ENCODE measurements at regions not wholly inside any gene's neighbourhood (a gene's known extent, or its start where the extent isn't known, plus 50 kb on each side); places are given as distances from the start of the nearest gene placed in this dataset.
"Not testable (repeated sequence)": the region's sequence is repeated elsewhere in the genome, so short reads cannot be mapped to it uniquely, and the experiment has no call there.

GRCh38 chr5:119299242-119299614, 56.6 kb upstream of the TNFAIP8 start:
- not testable (repeated sequence) for DNase-seq

GRCh38 chr5:119299615-119300310, 56.1 kb upstream of the TNFAIP8 start:
- DNase-seq = peak; percentile 89

GRCh38 chr5:119300311-119300670, 55.5 kb upstream of the TNFAIP8 start:
- no peak for DNase-seq

DNA sequence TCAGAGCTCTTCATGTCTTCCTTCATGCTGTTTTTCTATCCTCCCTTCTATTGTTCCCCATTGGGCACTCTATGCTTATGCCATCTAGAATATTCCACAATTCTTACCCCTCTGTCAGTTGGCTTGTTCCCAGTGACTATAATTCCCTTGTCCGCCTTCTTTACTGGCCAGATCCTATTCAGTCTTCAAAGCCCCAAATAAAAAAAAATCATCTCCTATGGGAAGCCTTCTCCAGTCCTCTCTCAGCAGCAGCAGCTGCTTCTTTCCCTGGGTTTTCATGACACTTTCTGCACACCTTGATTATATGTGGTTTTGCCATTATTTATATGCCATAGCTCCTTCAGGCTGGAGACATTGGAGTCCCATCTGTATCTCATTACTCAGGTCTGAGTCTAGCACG, 54.6 kb upstream of the TNFAIP8 start:
- DNase-seq = no peak

- DNase-seq = no peak
Measured at GRCh38 chr5:119301906-119302305, 53.9 kb upstream of the TNFAIP8 start.

GRCh38 chr5:119302449-119302848, 53.4 kb upstream of the TNFAIP8 start:
- DNase-seq = no peak

GRCh38 chr5:119302916-119303897, 52.6 kb upstream of the TNFAIP8 start:
- no peak for DNase-seq

GRCh38 chr5:119304439-119305211, 51.2 kb upstream of the TNFAIP8 start:
- DNase-seq = no peak
